GM21737 (cell line): ENCODE measurements at regions not wholly inside any gene's neighbourhood (a gene's known extent, or its start where the extent isn't known, plus 50 kb on each side); places are given as distances from the start of the nearest gene placed in this dataset.

ENCODE experiments used
- ATAC-seq: cut with Tn5 transposase; IDR thresholded peaks from one replicate; pipeline ENCODE4 v1.9.1; 2021; ENCODE audit warnings: mild to moderate bottlenecking, moderate library complexity; ENCODE audit not compliant: unreplicated experiment

GRCh38 chr3:102176333-102177050 lies 258.3 kb upstream of the ZPLD1 start:
- ATAC-seq = no peak

DNA sequence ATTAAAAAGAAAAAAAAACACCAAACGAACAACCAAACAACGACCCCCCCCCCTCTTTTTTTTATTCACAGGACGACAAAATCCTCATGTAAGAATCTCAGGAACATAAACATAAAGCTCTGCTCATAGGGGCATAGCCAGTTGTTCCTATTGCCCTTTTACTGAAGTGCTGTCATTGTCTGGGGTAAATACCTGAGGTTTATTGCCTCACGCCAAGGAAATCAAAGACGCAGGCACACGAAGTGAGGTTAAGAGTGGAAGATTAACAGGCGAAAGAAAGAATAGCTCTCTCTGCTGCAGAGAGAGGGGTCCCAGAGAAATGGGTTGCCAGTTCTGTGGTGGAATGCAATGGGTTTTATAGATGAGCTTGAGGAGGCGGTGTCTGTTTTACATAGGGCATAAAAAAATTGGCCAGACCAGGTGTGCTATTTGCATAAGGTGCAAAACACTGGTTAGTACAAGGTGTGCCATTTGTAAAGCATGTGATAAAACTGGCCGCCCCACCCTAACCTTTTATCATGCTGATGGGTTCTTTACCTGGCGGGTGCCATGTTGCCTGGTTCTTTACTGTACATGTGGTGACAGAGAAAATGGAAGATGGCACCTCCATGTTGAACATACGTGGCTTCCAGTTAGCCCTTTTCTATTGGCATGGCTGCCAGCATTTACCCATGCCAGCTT lies 257.6 kb upstream of the ZPLD1 start:
- no peak for ATAC-seq

DNA sequence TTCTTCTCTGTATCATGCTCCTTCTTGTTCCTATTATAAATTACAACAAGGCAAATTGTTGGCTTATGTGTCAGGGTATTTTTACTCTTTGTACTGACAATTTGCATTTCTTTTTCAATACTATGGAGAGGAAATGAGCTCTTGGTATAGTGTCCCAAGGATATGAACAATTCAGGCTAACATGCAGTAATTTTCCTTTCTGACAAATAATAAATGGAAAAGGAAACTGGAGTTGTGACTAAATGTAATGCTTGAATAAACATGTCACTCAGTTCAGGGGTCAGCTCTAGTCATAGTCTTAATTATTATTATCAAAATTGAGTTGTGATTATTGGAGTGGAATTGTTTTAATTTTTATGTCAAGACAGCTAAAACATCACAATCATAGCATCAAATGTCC lies 256.0 kb upstream of the ZPLD1 start:
- no peak for ATAC-seq

DNA sequence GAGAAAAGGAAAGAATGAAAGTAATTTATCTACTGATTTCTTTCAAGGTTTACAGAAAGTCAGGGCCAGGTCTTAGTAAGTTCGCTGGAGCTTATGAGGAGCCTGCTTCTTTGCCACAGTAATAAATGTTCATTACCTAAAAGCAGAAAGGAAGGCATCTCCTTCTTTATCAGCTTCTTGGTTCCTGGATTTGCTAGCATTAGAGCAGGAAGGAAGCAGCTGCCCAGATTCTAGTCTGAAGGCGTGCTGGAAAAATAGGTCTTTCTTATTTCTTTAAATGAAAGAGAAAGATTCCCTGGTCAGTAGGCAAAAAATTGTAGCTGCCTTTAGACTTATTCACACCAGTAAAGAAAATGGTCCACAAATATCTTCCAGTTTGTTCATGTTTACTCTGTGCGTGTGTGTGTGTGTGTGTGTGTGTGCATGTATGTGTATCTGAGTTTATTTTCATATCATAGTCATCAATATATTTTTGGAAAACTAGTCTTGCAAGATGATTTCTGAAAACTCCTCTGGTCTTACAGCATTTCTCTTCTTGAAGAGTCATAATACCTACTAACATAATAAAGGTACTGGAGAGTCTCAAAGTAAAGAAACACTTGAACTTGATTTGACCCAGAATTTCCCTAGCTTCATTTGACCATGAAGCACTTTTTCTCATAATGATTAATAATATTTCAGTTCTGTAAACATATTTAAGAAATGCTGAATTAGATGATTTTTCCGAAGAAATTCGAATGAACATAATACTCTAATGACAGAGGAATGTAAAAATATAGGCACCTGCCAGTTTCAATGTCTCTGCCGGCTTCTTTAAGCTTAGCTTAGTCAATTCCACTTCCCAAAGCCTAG lies 255.3 kb upstream of the ZPLD1 start:
- no peak for ATAC-seq

DNA sequence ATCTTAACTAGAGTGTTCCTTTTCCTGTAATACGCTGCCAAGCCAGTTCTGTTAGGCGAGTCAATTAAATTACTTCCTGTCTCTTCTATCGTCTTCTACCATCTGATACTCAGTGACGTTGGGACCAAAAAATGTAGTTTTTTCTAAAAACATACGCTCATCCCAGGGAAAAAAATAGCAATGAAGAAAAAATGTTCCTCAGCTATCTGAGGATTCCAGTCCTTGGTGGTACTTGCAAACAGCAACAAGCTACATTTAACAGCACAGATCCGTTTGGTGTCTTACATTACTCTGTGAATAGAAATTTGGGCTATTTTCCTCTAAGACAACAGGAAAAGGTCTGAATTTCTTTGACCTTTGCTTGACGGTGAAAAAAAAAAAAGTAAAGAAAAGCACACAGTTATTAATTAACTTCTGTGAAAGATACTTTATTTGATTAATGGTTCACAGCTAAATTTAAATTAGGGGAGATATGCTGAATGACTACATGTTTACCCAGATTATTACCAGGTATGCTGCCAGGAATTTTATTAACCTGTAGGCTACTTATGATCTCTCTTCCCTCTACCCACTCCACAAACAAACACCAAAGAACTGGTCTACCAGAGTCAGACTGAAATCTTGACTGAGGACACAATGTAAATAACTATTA lies 254.4 kb upstream of the ZPLD1 start:
- ATAC-seq = no peak

DNA sequence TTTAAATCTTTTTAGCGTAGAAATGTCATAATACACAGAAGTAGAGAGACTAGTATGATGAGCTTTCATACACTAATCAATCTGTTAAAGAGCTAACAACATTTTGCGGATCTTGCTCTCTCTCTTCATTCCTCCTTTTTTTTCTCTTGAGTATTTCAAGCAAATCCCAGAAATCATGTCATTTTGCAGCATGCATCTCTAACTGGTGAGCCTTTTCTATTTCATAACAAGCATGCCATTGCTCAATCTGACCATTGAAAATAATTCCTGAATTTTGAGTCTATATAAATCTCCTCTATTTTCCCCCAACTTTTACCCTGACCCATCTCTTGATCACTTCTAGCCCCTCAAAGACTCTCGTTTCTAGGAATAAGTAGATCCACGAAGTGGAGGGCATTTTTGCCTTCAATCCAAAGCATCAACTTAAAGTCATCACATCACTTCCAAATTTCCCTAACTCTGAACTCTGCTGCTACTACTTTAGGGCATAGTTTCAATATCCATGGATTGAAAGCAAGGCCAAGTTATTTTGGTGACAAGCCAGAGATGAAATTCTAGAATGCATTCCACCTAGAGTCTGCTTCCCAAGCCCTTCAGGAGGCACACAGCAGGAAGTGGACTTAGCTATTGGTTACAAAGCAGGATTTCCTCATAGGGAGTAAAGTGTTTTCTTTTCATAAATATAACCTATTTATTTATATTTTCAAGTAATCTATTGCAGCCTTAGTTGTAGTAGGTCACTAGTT lies 253.5 kb upstream of the ZPLD1 start:
- no peak for ATAC-seq

- no peak for ATAC-seq
Measured at GRCh38 chr3:102182162-102182561, 252.7 kb upstream of the ZPLD1 start.

- ATAC-seq = no peak
Measured at GRCh38 chr3:102183186-102183585, 251.6 kb upstream of the ZPLD1 start.

DNA sequence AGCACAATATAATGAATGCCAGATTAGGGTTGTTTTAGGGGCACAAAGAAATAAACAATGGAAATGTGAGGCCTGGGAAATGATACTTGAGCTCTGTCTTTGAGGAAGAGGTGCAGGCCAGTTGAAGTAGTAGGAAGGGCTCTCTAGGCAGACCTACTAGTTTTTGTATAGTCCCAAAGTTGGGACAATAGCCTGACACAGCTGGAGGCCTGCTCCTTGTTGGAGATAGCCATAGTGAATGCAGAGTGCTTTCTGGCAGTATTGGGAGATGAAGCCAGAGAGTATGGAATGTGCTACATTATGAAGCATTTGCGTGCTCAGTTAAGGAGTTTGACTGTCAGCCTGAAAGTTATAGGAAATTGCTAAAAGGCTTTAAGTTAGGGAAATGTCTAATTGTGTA lies 251.2 kb upstream of the ZPLD1 start:
- no peak for ATAC-seq

- no peak for ATAC-seq
Measured at GRCh38 chr3:102189541-102189940, 245.3 kb upstream of the ZPLD1 start.

GRCh38 chr3:102189956-102190723 lies 244.7 kb upstream of the ZPLD1 start:
- no peak for ATAC-seq

DNA sequence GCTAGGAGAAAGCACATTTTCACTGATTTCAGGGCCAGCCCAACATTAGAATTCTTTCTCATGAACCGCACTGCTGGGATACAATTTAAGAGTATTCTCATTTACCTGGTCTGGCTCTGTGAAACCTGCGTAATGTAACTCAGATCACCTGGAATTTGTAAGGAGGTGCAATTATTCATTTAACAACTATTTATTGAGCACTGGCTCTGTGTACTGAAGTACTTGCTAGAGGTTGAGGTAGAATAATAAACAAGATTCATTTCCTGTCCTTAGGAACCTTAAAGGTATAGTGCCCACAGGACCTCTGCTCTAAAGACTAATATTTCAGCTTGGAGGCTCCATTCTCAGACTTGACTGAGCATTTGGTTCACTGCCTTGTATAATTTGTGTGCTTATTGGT lies 242.2 kb upstream of the ZPLD1 start:
- no peak for ATAC-seq

DNA sequence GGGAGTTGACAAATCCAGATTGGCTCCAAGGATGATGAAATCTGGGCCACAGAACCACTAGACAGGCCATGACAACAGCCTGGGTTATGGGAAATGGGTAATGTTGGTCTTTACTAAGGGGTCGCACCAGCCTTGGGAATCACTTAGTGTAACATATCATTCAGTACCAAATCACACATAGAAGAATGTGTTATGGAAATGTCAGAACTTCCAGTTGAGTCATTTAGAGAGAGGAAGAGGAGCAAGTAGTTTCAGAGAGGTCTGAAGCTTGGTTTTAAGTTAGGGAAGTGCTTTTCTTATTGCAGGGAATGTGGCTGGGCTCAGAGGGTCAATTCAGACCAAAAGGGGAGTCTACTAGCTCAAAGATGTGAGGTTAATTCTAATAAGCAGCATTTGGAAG lies 241.6 kb upstream of the ZPLD1 start:
- no peak for ATAC-seq

DNA sequence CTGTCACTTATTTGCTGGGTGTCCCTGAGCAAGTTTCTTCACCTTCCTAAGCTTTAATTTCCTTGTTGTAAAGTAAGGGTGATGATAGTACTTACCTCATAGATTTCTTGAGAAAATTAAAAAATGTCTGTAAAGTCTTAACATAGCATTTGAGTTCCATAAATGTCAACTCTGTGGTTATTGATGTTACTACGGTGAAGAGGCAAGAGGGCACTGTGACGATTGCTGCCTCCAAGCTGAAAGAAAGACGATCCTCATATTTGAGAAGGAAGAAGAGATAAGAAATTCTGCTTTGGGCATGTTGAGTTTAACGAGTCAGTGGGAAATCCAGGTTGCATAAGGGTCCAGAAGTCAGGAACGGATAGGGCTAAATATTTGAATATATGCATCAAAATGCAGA lies 240.8 kb upstream of the ZPLD1 start:
- no peak for ATAC-seq

DNA sequence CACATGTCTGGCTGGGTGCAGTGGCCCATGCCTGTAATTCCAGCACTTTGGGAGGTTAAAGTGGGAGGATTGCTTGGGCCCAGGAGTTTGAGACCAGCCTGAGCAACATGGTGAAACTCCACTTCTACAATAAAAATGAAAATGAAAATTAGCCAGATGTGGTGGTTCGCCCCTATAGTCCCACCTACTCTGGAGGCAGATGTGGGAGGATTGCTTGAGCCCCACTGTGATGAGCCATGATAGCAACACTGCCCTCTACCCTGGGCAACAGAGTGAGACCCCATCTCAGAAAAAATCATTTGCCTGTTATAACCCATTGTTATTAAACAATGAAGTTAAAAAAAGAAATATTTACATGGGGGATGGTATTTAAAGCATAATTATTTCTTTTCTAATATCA lies 240.1 kb upstream of the ZPLD1 start:
- no peak for ATAC-seq

DNA sequence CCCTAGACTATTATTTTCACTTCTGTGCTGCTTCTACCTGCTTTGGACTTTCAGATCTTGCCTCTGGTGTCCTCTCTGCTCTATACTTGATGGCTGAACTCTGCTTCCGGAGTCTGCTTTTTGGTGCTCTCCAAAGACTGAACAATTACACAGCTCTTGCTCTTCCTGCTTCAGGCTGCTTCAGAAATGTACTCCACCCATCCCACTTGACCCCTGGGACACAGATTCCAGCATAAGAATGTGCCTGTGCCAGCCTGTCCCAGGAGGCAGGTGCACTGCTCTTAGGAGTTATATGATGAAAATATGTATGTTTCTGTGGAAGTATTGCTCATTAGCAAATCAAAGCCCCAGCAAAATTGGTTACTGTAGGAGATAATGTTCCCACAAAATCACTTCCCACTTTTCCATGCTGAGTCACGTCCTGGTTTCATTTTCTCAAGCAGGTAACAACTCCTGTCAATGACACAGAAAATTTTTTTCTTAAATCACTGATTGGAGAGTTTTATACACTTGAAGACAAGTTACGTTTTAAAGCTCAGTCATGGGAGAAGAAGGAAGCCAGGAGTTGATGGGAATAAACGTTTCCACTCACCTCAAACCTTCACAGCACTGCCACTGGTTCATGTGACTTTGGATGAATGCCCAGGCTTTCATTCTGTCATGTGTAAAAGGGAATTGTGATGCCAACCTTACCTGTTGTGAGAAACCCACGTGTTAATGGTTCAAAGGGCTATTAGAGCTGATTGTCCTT lies 239.4 kb upstream of the ZPLD1 start:
- no peak for ATAC-seq

DNA sequence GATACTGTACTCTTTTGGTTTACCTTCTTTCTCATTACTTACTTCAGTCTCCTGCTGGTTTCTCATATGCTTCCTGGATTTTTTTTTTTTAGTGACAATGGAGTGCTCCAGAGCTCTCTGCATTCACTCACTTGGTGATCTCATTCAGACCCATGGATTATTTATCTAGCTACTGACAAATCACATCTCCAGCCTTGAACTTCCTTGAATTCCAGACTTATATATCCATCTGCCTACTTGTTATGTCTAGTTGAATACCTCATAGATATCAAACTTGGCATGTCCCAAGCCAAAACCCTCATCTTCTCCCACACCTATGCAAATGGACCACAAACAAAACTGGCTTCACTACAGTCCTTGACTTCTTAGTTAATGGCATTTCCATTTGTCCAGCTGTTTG lies 234.7 kb upstream of the ZPLD1 start:
- no peak for ATAC-seq

DNA sequence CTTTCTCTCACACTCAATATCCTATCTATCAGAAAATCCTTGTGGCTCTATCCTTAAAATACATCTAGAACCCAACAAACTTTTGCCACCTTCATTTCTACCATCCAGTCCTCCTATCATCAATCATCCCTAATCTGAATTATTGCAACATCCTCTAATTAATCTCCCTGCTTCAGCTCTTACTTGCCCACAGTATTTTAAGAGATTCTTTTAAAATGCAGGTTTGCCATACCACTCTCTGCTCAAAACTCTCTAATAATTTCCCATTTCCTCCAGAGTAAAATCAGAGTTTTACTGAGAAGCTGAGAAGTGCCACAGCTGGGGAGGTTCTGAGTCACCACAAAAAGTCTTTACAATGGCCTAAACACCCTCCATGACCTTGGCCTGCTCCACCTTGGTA lies 234.3 kb upstream of the ZPLD1 start:
- ATAC-seq = no peak

DNA sequence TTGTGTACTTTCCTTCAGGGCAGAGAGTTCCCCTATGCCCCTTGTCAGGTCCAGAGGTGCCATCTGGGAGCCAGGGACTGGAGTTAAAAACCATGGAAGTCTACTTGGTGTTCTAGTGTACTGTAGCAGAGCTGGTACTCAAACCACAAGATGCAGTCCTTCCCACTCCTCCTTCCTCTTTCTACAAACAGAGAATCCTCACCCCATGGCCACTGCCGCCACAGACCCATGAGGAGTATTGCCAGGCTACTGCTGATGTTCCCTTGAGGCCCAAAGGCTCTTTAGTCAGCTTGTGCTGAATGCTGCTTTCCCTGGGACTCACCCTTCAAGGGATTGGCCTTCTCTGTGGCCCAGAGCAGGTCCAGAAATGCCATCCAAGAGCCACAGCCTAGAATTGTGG lies 229.2 kb upstream of the ZPLD1 start:
- no peak for ATAC-seq
